ENCODE measurements at regions not wholly inside any gene's neighbourhood (a gene's known extent, or its start where the extent isn't known, plus 50 kb on each side); places are given as distances from the start of the nearest gene placed in this dataset.

DNA sequence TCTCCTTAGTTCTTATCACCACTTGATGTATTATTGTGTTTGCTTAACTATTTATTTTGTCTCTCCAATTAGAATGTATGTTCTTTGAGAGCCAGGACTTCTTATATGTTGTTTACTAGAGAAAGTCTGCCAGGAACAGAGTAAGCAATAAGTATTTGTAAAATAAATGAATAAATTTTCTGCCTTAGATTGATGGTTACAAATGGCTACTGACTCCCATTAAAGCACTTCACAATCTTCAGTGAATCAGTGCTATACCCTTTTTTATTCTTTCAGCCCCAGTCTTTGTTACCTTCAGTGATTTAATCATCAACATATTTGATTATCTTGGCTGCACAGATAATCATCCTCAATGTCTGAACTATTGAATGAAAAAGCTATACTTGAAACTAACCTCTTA is 197.1 kb upstream of the TMEM196 start:
- Histone ChIP-seq H3F3A (ENCODE audit: low read depth) (no peaks in the 10 kb centered on the region), H3K9me3 (ENCODE audit: low read depth) (no peaks in the 10 kb centered on the region), H3K4me1 (no peaks in the 10 kb centered on the region), H4K20me1 (ENCODE audit: low read depth) (no peaks in the 10 kb centered on the region), H3K9ac (no peak overlapping the region), H3K27me3 (no peaks in the 10 kb centered on the region), H3K4me2 (no peak overlapping the region), H3K27ac (no peak overlapping the region), H3K4me3 (no peak overlapping the region), H3K79me2 (ENCODE audit: low read depth) (no peaks in the 10 kb centered on the region), H2AFZ (replicated peaks) (no peak overlapping the region), H3K36me3 (no peaks in the 10 kb centered on the region)
- no peak for DNase-seq (ENCODE audit: low spot score)
- TF ChIP-seq EZH2 (IDR thresholded peaks at IDR 0.05) = no peak
- TF ChIP-seq, protein P1, sequence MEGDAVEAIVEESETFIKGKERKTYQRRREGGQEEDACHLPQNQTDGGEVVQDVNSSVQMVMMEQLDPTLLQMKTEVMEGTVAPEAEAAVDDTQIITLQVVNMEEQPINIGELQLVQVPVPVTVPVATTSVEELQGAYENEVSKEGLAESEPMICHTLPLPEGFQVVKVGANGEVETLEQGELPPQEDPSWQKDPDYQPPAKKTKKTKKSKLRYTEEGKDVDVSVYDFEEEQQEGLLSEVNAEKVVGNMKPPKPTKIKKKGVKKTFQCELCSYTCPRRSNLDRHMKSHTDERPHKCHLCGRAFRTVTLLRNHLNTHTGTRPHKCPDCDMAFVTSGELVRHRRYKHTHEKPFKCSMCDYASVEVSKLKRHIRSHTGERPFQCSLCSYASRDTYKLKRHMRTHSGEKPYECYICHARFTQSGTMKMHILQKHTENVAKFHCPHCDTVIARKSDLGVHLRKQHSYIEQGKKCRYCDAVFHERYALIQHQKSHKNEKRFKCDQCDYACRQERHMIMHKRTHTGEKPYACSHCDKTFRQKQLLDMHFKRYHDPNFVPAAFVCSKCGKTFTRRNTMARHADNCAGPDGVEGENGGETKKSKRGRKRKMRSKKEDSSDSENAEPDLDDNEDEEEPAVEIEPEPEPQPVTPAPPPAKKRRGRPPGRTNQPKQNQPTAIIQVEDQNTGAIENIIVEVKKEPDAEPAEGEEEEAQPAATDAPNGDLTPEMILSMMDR (IDR thresholded peaks at IDR 0.05) = no peak
- TF ChIP-seq EZH2phosphoT487 (IDR thresholded peaks at IDR 0.05) = no peak
- Mint-ChIP-seq H3K9me3 (no peaks in the 10 kb centered on the region), H3K4me3 (no peak overlapping the region), H3K4me1 (peaks cover 5% of the 10 kb centered on the region), H3K27me3 (ENCODE audit: insufficient read depth, low read depth) (no peaks in the 10 kb centered on the region), H3K27ac (no peak overlapping the region), H3K36me3 (no peaks in the 10 kb centered on the region)

DNA sequence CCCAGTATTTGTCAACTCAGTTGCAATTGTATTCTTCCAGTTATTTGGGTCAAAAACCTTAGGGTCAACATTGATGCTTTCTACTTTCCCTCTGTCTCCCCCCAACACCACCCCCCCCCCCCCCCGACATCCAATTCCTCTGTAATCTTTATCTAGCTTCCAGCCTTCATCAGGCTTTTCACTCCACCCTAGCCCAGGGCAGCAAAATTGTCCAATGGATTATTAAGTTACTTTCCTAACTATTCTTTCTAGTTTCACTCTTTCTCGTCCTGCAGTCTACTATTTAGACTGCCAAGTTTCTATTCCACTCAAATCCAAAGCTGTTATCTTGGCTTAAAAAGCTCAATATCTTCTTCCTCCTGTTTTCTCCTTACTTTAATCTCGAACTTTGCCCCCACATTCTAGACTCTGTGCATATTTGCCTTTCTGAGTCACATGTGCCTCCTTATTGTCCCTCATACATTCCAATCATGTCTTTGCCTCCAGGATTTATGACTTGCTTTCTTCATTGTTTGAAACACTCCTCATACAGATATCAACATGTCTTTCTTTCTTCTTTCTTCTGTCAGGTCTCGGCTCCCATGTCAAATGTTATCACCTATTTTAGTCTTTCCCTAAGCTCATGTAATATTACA is 196.6 kb upstream of the TMEM196 start:
- Histone ChIP-seq H3F3A (ENCODE audit: low read depth) (no peaks in the 10 kb centered on the region), H3K79me2 (ENCODE audit: low read depth) (no peaks in the 10 kb centered on the region), H4K20me1 (ENCODE audit: low read depth) (no peaks in the 10 kb centered on the region), H3K4me1 (no peaks in the 10 kb centered on the region), H3K4me3 (no peak overlapping the region), H3K9ac (no peak overlapping the region), H3K9me3 (ENCODE audit: low read depth) (no peaks in the 10 kb centered on the region), H3K4me2 (no peak overlapping the region), H3K27ac (no peak overlapping the region), H2AFZ (replicated peaks) (no peak overlapping the region), H3K36me3 (no peaks in the 10 kb centered on the region), H3K27me3 (no peaks in the 10 kb centered on the region)
- no peak overlapping the region for H3K4me3 Mint-ChIP-seq
- H3K27me3 Mint-ChIP-seq (ENCODE audit: insufficient read depth, low read depth) = no peaks in the 10 kb centered on the region
- no peaks in the 10 kb centered on the region for H3K9me3 Mint-ChIP-seq
- no peak for DNase-seq (ENCODE audit: low spot score)
- peaks cover 5% of the 10 kb centered on the region for H3K4me1 Mint-ChIP-seq
- no peak overlapping the region for H3K27ac Mint-ChIP-seq
- H3K36me3 Mint-ChIP-seq = no peaks in the 10 kb centered on the region
- TF ChIP-seq EZH2 (IDR thresholded peaks at IDR 0.05) (no peak), EZH2phosphoT487 (IDR thresholded peaks at IDR 0.05) (no peak)
- TF ChIP-seq, protein P1 (IDR thresholded peaks at IDR 0.05) = no peak

DNA sequence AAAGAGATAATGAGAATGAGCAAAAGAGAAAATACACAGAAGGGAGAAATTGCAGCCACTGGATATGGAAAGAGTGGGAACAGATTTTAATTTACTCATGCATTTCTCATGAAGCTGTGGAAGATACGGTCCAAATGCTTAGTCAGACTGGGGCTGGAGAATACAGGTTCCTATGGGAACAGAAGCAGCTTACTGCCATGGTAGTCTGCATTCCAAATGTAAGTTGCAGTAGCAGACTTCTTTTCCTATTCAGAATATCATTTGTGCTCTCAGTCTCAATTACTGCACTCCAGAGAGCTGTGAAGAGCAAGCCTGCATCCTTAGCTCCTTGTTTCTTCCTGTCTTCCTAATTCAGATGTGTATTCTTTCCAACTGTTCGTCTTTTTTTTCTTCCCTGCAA is 190.8 kb upstream of the TMEM196 start:
- Histone ChIP-seq H3K9ac (no peak overlapping the region), H4K20me1 (ENCODE audit: low read depth) (no peaks in the 10 kb centered on the region), H3K79me2 (ENCODE audit: low read depth) (no peaks in the 10 kb centered on the region), H3K4me3 (no peak overlapping the region), H3F3A (ENCODE audit: low read depth) (no peaks in the 10 kb centered on the region), H3K9me3 (ENCODE audit: low read depth) (no peaks in the 10 kb centered on the region), H2AFZ (replicated peaks) (no peak overlapping the region), H3K4me2 (no peak overlapping the region), H3K4me1 (peaks cover 5% of the 10 kb centered on the region), H3K27ac (no peak overlapping the region), H3K36me3 (no peaks in the 10 kb centered on the region), H3K27me3 (no peaks in the 10 kb centered on the region)
- TF ChIP-seq EZH2phosphoT487 (IDR thresholded peaks at IDR 0.05) (no peak), EZH2 (IDR thresholded peaks at IDR 0.05) (no peak)
- TF ChIP-seq, protein P1 (IDR thresholded peaks at IDR 0.05) = no peak
- H3K4me3 Mint-ChIP-seq = no peak overlapping the region
- H3K27ac Mint-ChIP-seq = no peak overlapping the region
- no peaks in the 10 kb centered on the region for H3K9me3 Mint-ChIP-seq
- H3K36me3 Mint-ChIP-seq = no peaks in the 10 kb centered on the region
- H3K4me1 Mint-ChIP-seq = peaks cover 10% of the 10 kb centered on the region
- H3K27me3 Mint-ChIP-seq (ENCODE audit: insufficient read depth, low read depth) = no peaks in the 10 kb centered on the region
- no peak for DNase-seq (ENCODE audit: low spot score)
